Fibroblast of pulmonary artery (primary cell): ENCODE measurements at regions not wholly inside any gene's neighbourhood (a gene's known extent, or its start where the extent isn't known, plus 50 kb on each side); places are given as distances from the start of the nearest gene placed in this dataset.

ENCODE experiments used
- DNase-seq: peaks from one replicate; pipeline ENCODE4 v3.0.0-alpha.2; 2010; ENCODE audit warnings: low read depth
- H3K4me3 ChIP-seq: replicated peaks from 2 replicates; pipeline ENCODE4 v1.5.1; 2011; ENCODE audit warnings: low read depth, mild to moderate bottlenecking, control low read depth, low read length, moderate library complexity
- TF ChIP-seq, protein P1 (sequence below): IDR thresholded peaks from 2 replicates; pipeline ENCODE4 v1.5.1; 2011; ENCODE audit warnings: mild to moderate bottlenecking, control low read depth, low read length, inconsistent platforms; ENCODE audit errors: missing control alignments

DNA sequence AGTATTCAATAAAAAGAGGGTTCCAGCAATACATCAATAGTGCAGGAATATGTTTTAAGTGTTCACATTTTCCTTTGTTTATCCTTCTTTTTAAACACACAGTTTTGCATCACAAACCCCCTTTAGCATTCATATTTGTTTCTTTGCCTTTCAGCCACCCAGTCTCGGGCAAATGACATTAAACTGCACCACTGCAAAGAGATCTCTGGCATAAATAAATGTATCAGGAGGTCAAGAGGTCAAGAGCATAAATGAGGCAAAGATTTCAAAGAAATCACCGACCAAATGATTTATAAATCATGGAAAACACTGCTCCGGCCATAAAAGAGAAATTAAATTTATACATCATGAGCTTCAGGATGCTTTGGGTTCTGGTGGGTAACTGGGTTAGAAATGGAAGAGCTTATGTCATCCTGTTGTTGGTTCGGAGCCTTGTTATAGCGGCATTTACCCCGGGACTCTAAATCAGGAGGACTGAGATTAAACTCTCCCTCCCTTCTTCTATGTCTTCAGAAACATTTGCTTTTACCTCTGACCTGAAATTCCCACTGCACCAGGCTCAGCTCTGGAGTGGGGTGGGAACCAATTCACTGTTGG, 449.6 kb upstream of the CLINT1 start:
- H3K4me3 ChIP-seq = no peak overlapping the region
- TF ChIP-seq, protein P1, sequence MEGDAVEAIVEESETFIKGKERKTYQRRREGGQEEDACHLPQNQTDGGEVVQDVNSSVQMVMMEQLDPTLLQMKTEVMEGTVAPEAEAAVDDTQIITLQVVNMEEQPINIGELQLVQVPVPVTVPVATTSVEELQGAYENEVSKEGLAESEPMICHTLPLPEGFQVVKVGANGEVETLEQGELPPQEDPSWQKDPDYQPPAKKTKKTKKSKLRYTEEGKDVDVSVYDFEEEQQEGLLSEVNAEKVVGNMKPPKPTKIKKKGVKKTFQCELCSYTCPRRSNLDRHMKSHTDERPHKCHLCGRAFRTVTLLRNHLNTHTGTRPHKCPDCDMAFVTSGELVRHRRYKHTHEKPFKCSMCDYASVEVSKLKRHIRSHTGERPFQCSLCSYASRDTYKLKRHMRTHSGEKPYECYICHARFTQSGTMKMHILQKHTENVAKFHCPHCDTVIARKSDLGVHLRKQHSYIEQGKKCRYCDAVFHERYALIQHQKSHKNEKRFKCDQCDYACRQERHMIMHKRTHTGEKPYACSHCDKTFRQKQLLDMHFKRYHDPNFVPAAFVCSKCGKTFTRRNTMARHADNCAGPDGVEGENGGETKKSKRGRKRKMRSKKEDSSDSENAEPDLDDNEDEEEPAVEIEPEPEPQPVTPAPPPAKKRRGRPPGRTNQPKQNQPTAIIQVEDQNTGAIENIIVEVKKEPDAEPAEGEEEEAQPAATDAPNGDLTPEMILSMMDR = no peak
- no peak for DNase-seq

DNA sequence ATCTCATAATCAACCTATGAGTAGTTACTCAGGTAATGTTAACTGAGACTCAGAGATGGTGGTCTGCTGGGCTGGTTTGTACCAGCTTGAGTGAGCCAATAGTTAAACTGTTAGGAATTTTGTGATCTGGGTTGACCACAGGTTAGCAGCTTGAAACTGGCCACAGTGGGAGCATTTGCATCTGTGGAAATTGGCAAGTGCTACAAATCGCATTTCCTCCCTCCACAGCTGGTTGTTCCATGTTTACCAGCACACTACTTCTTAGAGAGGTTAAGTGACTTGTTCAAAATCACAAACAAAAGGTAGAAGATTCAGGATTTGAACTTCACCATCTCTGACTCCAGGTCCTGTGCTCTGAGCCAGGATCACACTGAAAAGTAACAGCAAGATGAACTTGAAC, 446.9 kb upstream of the CLINT1 start:
- TF ChIP-seq, protein P1 = no peak
- no peak for DNase-seq
- H3K4me3 ChIP-seq = no peak overlapping the region

DNA sequence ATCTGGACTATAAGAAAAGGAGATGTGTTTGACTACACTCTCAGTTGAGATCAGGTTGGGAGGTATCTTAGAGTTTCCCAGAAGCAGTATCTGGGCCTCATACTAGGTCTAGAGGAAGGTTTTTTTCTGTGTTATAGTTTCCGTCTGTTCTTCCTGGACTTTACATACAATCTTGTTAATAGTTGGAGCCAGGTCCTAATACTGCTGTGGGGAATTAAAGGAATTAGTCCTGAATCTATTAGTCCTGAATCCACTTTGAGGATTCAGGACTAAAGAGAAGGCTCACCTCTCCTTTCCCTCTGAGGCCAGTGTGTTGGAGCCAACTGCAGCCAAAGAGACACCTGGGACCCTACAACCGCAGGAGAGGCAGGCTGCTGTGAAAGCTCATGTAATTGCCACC, 445.7 kb upstream of the CLINT1 start:
- TF ChIP-seq, protein P1 = no peak
- DNase-seq = no peak
- H3K4me3 ChIP-seq = no peak overlapping the region

DNA sequence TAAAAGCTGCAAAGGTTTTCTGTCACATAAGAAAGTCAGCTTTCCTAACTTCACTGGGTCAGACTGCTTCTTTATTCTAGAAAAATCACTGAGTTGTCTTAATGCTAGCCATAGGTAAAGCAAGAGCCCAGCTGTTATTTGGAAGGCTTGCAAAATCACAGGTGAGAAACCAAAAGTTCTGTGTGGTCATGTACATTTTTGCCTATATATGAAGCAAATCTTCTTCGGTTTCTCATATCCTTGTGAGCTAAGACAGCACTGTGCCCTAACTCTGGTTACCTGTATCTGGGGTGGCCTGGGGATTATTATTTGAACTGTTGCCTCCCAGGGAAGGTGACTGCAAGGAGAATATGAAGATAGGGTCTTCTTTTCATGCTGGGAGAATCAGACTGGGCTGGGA, 444.9 kb upstream of the CLINT1 start:
- no peak for DNase-seq
- TF ChIP-seq, protein P1 = no peak
- H3K4me3 ChIP-seq = no peak overlapping the region

DNA sequence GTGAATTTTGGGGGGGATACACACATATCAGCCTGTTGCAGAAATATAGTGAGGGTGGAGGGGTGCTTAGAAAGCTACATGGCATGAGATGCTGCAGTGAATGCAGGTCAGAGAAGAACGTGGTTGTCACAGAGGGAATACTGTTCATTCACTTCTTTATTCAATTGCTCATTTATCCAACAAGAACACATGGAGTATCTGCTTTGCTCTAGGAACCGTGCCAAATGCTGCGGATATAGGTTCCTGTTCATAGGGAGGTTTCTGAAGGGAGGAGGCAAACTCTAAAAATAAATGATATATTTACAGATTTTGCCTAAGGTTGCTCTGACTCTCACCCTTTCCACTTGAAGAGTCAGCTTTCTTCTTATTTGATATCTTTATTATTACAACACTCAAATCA, 444.3 kb upstream of the CLINT1 start:
- TF ChIP-seq, protein P1 = no peak
- peak; percentile 2 for DNase-seq
- H3K4me3 ChIP-seq = no peak overlapping the region

DNA sequence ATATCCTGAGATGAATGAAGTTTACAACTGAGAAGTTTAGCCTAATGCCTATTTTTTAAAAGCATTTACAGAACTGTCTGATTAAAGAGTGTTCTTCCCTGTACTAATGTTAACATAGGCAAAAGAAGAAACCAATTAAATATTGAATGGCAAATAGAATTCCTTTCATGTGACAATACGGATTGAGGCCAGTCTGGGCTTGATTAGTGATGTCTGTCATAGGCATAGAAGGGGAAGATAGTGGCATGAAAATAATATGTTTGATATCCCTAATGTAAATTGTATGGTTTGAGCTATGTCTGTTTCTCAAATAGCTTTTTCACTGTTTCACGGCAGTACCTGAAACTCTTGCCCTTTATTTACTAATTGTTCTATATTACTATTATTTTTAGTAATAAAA, 443.1 kb upstream of the CLINT1 start:
- TF ChIP-seq, protein P1 = no peak
- DNase-seq = no peak
- no peak overlapping the region for H3K4me3 ChIP-seq

DNA sequence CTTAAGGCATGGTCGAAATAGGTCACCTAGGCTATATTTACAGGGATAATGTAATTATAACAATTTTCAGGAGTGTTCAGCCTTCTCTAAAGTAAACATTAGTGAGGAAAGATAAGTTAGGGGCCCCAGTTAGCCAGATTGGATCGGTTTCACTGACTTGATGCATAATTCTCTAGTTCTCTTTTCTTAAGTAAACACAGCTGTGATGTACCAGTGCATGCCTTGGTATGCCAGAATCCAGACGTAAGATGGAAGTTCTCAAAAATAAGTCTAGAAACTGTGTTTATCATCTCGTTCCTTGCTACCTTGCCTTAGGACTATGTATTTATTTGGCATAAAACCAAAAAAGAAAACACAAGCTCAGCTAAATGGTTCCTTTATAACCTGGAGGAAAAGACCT, 442.2 kb upstream of the CLINT1 start:
- H3K4me3 ChIP-seq = no peak overlapping the region
- TF ChIP-seq, protein P1 = no peak
- no peak for DNase-seq
